BE2C (cell line): ENCODE measurements at regions not wholly inside any gene's neighbourhood (a gene's known extent, or its start where the extent isn't known, plus 50 kb on each side); places are given as distances from the start of the nearest gene placed in this dataset.

Source experiments
- DNase-seq: peaks from one replicate; pipeline ENCODE4 v3.0.0-alpha.2; 2020
- H3K27me3 ChIP-seq: fragments of 250-450 bp; sonication (Bioruptor Pico); 2 replicates; pipeline ENCODE4 v1.5.1; 2020; ENCODE audit warnings: mild to moderate bottlenecking
- H3K36me3 ChIP-seq: fragments of 250-450 bp; sonication (Bioruptor Pico); 2 replicates; pipeline ENCODE4 v1.5.1; 2020; ENCODE audit warnings: mild to moderate bottlenecking
- H3K4me1 ChIP-seq: fragments of 250-450 bp; sonication (Bioruptor Pico); 2 replicates; pipeline ENCODE4 v1.5.1; 2020
- H3K4me3 ChIP-seq: 2 replicates; pipeline ENCODE4 v1.5.1; 2011; ENCODE audit warnings: low read depth, low read length
- H3K9me3 ChIP-seq: fragments of 250-450 bp; sonication (Bioruptor Pico); 2 replicates; pipeline ENCODE4 v1.5.1; 2020
- TF ChIP-seq, protein P1 (sequence below): IDR thresholded peaks from 2 replicates; pipeline ENCODE4 v1.5.1; 2012; ENCODE audit warnings: mild to moderate bottlenecking, low read depth, low read length

GRCh38 chr6:14945461-14946185, 300.2 kb upstream of the JARID2 start:
- H3K4me3 ChIP-seq, result no peak overlapping the region
- H3K27me3 ChIP-seq, result no peaks in the 10 kb centered on the region
- DNase-seq, result no peak
- no peaks in the 10 kb centered on the region for H3K4me1 ChIP-seq
- no peaks in the 10 kb centered on the region for H3K9me3 ChIP-seq
- no peaks in the 10 kb centered on the region for H3K36me3 ChIP-seq
- TF ChIP-seq, protein P1, sequence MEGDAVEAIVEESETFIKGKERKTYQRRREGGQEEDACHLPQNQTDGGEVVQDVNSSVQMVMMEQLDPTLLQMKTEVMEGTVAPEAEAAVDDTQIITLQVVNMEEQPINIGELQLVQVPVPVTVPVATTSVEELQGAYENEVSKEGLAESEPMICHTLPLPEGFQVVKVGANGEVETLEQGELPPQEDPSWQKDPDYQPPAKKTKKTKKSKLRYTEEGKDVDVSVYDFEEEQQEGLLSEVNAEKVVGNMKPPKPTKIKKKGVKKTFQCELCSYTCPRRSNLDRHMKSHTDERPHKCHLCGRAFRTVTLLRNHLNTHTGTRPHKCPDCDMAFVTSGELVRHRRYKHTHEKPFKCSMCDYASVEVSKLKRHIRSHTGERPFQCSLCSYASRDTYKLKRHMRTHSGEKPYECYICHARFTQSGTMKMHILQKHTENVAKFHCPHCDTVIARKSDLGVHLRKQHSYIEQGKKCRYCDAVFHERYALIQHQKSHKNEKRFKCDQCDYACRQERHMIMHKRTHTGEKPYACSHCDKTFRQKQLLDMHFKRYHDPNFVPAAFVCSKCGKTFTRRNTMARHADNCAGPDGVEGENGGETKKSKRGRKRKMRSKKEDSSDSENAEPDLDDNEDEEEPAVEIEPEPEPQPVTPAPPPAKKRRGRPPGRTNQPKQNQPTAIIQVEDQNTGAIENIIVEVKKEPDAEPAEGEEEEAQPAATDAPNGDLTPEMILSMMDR, result no peak

GRCh38 chr6:14946753-14947152, 299.1 kb upstream of the JARID2 start:
- no peak overlapping the region for H3K4me3 ChIP-seq
- H3K36me3 ChIP-seq, result no peaks in the 10 kb centered on the region
- TF ChIP-seq, protein P1, result no peak
- H3K27me3 ChIP-seq, result no peaks in the 10 kb centered on the region
- no peak for DNase-seq
- no peaks in the 10 kb centered on the region for H3K4me1 ChIP-seq
- H3K9me3 ChIP-seq, result no peaks in the 10 kb centered on the region

GRCh38 chr6:14948586-14949245, 297.2 kb upstream of the JARID2 start:
- no peaks in the 10 kb centered on the region for H3K9me3 ChIP-seq
- DNase-seq, result no peak
- H3K4me3 ChIP-seq, result no peak overlapping the region
- H3K36me3 ChIP-seq, result no peaks in the 10 kb centered on the region
- no peaks in the 10 kb centered on the region for H3K27me3 ChIP-seq
- no peaks in the 10 kb centered on the region for H3K4me1 ChIP-seq
- TF ChIP-seq, protein P1, result no peak

DNA sequence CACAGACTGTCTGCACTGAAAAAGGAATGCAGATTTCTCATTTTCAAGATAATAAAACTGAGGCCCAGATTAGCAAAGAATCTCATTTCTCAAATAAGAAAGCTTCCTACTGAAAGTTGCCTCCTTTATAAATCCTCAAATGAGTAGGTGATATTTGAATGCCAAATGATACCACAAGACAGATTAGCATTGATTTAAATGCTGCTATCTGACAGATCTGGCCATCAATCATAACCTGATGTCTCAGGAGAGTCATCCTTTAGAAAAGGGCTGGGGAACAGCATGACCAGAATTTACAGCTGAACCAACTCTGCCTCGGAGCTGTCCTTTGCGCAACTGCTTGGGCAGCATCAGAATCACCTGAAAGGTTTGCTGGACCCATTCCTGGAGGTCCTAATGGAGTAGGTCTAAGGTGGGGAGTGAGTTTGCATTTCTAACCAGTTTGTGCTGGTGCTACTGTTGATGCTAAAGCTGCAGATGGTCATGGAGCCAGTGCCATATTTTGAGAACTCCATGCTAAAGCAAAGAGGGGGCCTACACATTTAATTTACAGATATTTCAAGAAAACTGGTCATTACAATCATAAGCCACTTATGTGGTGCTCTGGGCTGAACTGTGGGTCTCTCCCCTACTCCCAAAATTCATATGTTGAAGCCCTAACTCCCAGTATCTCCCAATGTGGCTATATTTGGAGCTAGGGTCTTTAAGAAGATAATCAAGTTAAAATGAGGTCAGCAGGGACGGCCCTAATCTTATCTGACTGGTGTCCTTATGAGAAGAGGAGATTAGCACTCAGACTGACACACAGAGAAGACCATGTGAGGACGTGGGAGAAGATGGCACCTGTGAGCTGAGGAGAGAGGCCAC, 295.5 kb upstream of the JARID2 start:
- Histone ChIP-seq H3K9me3 (no peaks in the 10 kb centered on the region), H3K27me3 (no peaks in the 10 kb centered on the region), H3K36me3 (no peaks in the 10 kb centered on the region), H3K4me3 (no peak overlapping the region), H3K4me1 (no peaks in the 10 kb centered on the region)
- TF ChIP-seq, protein P1, result no peak
- DNase-seq, result no peak

GRCh38 chr6:14950970-14951276, 294.9 kb upstream of the JARID2 start:
- Histone ChIP-seq H3K4me1 (no peaks in the 10 kb centered on the region), H3K27me3 (no peaks in the 10 kb centered on the region), H3K36me3 (no peaks in the 10 kb centered on the region), H3K4me3 (no peak overlapping the region), H3K9me3 (no peaks in the 10 kb centered on the region)
- DNase-seq, result no peak
- TF ChIP-seq, protein P1, result no peak
